GM12873 (cell line): ENCODE measurements at regions not wholly inside any gene's neighbourhood (a gene's known extent, or its start where the extent isn't known, plus 50 kb on each side); places are given as distances from the start of the nearest gene placed in this dataset.

Experiments
- TF ChIP-seq, protein P1 (sequence below): IDR thresholded peaks from 2 replicates; pipeline ENCODE4 v1.5.1; 2012; ENCODE audit warnings: low read depth, mild to moderate bottlenecking, moderate library complexity, low read length, control low read depth; ENCODE audit not compliant: insufficient read depth; ENCODE audit errors: missing control alignments

GRCh38 chr10:61166489-61166888 is 222.5 kb upstream of the RHOBTB1 start:
- TF ChIP-seq, protein P1, sequence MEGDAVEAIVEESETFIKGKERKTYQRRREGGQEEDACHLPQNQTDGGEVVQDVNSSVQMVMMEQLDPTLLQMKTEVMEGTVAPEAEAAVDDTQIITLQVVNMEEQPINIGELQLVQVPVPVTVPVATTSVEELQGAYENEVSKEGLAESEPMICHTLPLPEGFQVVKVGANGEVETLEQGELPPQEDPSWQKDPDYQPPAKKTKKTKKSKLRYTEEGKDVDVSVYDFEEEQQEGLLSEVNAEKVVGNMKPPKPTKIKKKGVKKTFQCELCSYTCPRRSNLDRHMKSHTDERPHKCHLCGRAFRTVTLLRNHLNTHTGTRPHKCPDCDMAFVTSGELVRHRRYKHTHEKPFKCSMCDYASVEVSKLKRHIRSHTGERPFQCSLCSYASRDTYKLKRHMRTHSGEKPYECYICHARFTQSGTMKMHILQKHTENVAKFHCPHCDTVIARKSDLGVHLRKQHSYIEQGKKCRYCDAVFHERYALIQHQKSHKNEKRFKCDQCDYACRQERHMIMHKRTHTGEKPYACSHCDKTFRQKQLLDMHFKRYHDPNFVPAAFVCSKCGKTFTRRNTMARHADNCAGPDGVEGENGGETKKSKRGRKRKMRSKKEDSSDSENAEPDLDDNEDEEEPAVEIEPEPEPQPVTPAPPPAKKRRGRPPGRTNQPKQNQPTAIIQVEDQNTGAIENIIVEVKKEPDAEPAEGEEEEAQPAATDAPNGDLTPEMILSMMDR: no peak

DNA sequence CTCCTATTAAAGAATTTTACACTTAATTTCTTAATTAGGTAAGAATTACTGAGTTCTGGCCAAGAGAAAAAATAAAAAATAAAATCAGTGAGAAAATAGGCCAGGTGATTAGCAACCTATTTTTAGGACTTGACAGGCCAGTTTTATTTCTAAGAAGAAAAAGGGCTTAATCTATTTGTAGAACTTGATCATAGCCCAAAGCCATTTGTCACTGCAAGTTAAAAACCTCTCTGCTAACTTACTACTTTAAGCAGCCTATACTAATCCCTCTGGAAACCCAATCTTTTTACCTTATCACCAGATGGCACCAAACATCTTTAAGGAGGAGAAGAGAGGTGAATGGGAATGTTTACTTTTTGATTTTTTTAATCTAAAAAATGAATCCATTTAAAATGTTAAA is 222.1 kb upstream of the RHOBTB1 start:
- TF ChIP-seq, protein P1: no peak

GRCh38 chr10:61164458-61165160 is 220.6 kb upstream of the RHOBTB1 start:
- TF ChIP-seq, protein P1: no peak

DNA sequence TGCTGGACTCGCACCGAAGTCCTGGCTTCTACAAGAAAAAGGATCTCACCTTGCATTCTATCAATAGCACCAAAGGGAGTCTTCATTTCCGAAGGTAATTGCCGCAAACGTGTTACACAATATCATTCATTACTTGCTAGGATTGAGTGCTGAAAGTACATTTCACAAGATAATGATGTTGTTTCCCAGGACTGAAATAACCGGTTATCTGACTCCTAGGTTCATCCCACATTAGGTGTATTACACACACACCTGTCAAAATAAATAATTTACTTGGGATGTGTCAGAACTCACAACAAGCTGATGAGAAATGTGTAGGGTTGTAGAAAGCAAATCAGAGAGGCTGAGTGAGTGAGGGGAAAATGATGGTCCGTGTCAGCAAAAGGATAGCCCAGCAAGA is 219.4 kb upstream of the RHOBTB1 start:
- TF ChIP-seq, protein P1: no peak

GRCh38 chr10:61160253-61160652 is 216.3 kb upstream of the RHOBTB1 start:
- TF ChIP-seq, protein P1: no peak

DNA sequence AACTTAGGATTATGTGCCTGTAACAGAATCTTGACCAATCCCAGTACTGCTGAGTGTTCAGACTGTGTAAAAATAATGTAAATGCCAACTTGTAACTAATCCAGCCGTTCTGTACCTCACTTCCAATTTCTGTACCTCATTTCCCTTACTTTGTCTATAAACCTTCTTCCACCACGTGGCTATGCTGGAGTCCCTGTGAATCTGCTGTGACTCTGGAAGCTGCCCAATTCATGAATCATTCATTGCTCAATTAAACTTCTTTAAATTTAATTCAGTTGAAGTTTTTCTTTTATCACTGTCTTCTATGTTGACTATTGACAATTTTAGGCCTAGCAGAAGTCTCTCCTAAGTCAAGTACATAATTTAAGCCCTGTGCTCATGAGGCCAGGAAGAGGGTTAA is 215.3 kb upstream of the RHOBTB1 start:
- TF ChIP-seq, protein P1: no peak

DNA sequence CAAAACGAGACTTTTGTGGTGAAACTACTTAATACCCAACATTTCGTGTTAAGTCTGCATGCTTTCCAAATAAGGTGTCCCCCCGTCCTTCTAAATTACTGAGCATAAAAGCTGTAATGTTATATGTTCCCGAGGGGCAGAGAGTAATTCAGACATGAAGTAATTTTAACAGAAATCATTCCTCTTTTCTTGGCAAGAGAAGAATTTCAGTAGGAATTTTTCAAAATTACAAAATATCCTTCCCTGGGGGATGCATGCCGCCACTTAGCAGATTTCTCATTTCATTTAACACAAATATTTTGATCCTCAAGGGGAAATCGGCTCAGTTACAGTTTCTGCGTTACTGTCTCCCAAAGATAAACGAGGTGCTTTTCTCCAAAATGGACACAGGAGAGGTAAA is 213.2 kb upstream of the RHOBTB1 start:
- TF ChIP-seq, protein P1: no peak
